Pons (tissue), 1 donor: ENCODE measurements at regions not wholly inside any gene's neighbourhood (a gene's known extent, or its start where the extent isn't known, plus 50 kb on each side); places are given as distances from the start of the nearest gene placed in this dataset.

Source experiments
- DNase-seq: peaks from one replicate; pipeline ENCODE4 v3.0.0-alpha.2; 2016; ENCODE audit warnings: low spot score

DNA sequence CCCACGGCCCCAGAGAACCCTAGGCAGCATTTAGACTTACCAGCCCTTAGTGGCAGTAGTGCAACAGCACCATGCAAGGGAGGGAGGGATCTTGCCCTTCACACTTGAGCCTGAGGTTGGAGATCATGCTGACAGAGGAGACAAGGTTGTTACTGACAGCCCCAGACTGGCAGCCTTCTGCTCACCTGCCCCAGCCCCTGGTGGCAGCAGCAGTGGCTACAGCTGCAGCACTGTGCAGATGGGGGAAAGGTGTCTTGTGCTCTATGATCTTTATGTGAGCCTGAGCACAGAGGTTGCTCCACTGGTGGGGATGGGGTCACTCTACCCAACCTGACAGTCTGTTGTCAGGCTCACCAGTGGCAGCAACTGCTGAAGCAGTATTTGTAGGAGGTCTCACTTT, 501.2 kb upstream of the LRRTM4 start:
- DNase-seq, result no peak

- no peak for DNase-seq
These were observed 502.8 kb upstream of the LRRTM4 start for GRCh38 chr2:78024996-78025395.

- DNase-seq, result no peak
These were observed 507.3 kb upstream of the LRRTM4 start for GRCh38 chr2:78029392-78029995.

DNA sequence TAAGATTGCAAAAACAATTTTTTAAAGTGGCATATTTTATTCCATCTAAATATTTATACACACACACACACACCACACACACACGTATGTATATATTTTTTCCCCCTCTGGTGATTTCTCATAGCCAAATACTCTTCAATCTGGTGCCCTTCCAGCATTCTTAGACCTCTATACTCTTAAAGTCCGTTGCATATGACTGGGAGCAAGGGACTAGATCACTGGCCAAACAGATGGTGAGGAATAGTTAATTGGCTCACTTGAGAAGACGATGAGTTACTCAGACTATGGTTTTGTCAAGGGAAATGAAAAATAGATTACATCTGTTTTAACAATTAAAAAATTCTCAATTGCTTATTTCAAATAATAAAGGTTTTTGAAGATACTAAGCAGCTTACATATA, 512.5 kb upstream of the LRRTM4 start:
- no peak for DNase-seq

DNA sequence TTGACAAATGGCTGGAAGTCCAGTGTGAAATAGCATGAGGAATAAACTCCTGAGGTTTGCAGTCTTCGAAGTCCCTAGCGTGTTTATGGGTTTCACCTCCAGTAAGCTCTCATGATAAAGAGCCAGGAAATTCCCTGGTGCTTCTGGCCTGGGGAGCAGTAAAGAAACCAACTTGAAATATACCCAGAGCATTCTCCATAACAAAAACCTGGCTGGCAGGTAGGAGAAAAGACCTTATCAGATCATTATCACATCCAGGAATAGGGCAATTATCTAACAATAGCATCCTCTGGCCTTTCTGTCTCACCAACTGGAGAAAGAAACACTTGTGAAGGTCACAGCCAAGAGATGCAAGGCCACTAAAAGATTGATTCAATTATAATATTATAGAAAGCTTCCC, 513.6 kb upstream of the LRRTM4 start:
- no peak for DNase-seq

GRCh38 chr2:78051480-78051879, 529.3 kb upstream of the LRRTM4 start:
- no peak for DNase-seq

- no peak for DNase-seq
These were observed 534.8 kb upstream of the LRRTM4 start for GRCh38 chr2:78056976-78057375.

- no peak for DNase-seq
These were observed 539.1 kb upstream of the LRRTM4 start for GRCh38 chr2:78061301-78061700.

DNA sequence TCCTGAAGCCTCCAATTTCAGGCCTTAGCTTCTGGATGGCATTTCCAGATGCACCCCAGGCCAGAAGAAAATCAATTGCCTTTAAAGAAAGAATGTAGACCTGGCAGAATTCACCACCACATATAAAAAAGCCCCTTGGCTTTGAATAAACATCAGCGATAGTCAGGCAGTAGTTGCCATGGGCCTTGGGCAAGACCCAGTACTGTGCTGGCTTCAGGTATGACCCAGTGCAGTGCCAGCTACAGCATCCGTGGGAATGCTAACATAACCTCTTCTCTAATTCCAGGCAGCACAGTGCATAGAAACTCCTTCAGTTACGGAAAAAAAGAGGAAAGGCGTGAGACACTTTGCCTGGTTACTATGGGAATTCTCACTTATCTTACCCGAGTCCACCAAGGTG, 539.6 kb upstream of the LRRTM4 start:
- no peak for DNase-seq

GRCh38 chr2:78063246-78064020, 541.3 kb upstream of the LRRTM4 start:
- no peak for DNase-seq

DNA sequence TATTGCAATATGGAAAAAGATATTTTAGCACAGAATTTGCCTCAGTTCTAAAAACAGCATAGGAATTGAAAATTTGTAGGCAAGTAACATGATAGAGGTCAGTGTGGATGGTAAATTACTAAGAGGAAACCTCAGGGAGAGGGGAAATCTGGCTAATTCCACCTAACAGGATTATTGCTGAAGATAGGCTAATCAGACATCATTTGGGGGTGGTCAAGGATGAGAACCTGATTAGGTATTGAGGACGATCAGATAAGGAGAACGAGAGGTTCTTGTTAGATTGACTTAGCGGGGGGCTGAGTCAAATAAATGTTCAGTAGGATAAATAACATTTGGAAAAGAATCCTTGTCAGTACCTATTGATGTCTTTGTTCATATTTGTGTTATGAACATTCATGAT, 543.2 kb upstream of the LRRTM4 start:
- DNase-seq, result no peak

DNA sequence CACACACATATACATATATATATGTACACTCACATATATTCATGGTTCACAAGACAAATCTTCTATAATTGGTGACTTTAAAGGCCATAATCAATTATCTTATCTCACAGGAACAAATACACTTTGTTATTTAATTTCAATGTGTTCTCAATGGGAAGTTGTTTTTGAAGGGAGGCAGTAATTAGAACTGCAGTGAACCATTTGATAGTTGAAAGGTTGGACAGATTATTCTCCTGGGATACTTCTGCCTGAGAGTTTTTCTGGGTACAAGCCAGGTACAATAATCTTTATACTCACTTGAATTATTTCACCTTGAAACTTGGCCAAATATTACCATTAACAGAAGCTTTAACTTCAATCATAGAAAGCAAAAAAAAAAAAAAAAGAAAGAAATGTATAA, 546.6 kb upstream of the LRRTM4 start:
- DNase-seq, result no peak

DNA sequence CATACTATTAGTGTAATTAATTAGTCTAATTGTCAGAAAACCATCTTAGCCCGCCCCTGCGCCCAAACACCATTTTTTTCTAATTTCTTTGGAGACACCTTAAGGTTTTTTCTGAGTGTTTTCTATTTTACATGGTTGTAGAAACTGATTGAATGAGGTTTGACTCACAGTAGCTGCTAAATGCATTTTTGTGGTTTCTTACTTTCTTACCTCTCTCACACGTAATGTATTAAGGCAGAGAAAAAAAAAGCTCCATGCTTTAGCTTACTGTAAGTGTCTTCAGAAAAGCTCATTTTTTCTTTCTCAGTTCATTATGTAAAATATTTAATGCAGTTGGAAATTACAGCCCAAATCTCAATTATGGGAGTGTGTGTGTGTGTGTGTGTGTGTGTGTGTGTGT, 548.5 kb upstream of the LRRTM4 start:
- no peak for DNase-seq

- no peak for DNase-seq
These were observed 555.5 kb upstream of the LRRTM4 start for GRCh38 chr2:78077633-78078032.

DNA sequence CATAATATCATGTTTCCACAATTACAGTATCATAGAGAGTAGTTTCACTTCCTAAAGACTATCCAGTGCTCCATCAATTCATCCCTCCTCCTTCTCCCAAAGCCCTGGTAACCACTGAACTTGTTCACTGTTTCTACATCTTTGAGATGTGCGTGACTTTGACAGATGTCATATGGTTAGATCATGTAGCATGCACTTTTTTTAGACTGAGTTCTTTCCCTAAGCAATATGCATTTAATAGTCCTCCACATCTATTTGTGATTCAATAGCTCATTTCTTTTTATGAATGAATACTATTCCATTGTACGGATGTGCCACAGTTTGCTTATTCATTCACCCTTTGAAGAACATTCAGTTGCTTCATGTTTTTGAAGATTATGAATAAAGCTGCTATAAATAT, 560.4 kb upstream of the LRRTM4 start:
- DNase-seq, result no peak

DNA sequence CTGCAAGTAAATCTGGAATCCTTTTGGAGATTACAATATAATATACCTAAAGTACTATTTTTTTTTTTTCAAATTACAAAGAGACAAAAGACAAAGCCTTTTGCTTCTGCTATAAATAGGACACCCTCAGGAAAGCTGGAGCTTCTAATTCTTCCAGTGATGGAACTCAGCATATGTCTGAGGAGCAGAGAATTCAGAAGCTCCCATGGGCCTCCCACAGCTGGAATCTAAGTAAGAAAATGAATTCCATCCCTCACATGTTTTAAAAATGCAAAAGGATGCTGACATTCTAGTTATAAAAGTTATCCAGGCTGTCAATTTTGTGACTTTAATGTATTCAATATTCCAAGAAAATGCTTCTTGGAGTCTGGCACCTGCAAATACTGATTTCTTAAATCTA, 571.3 kb upstream of the LRRTM4 start:
- no peak for DNase-seq

DNA sequence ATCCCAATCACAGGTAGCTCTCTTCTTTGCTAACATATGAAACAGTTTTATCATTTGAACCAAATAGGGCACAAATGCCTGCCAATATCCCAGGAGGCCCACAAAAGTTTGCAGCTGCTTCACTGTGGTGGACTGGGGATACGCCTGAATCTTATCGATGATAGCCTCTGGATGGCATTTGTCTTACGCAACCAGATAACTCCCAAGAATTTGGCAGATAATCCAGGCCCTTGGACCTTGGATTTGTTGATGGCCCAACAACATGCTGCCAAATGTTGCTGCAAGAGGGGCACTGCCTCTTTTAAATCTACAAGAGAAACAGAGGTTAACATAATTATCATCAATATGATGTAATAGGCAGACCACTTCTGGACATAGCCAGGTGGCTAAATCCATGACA, 587.1 kb upstream of the LRRTM4 start:
- DNase-seq, result no peak

DNA sequence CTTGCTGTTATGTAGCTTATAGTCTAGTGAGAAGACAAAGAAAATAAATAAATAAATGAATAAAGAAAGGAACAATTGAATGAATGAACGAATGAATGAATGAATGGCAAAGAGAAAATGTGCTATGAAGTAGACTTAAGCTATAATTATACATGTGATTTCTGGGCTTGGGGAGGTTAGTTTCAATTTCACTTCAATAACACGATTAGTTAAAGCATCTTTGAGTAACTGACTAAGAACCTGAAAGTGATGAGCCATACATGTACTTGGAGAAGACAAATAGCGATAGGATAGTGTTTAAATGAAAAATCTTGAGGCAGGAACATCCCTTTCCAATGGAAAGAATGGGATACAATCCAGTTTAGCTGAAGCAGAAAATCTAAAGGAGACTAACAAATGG, 593.1 kb upstream of the LRRTM4 start:
- no peak for DNase-seq

GRCh38 chr2:78118037-78118436, 595.9 kb upstream of the LRRTM4 start:
- no peak for DNase-seq

- no peak for DNase-seq
These were observed 598.1 kb upstream of the LRRTM4 start for GRCh38 chr2:78120275-78120674.

DNA sequence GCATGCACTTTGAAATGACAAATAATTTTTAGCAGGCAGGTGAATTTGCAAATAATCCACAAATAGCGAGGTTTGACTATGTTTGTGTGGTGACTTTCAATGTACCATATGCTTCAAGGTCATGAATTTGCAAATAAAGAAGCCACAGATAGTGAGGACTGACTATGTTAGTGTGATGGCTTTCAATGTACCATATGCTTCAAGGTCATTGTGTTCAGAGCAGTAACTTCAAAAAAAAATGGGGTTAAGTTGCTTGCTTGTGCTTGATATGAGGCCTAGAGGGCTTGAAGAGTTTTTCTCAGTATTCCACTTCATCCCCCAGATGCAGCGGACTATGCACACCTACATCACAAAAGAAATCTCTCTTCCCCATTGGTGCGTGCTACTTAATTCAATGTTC, 602.9 kb upstream of the LRRTM4 start:
- DNase-seq, result no peak

GRCh38 chr2:78127424-78127823, 605.2 kb upstream of the LRRTM4 start:
- no peak for DNase-seq

DNA sequence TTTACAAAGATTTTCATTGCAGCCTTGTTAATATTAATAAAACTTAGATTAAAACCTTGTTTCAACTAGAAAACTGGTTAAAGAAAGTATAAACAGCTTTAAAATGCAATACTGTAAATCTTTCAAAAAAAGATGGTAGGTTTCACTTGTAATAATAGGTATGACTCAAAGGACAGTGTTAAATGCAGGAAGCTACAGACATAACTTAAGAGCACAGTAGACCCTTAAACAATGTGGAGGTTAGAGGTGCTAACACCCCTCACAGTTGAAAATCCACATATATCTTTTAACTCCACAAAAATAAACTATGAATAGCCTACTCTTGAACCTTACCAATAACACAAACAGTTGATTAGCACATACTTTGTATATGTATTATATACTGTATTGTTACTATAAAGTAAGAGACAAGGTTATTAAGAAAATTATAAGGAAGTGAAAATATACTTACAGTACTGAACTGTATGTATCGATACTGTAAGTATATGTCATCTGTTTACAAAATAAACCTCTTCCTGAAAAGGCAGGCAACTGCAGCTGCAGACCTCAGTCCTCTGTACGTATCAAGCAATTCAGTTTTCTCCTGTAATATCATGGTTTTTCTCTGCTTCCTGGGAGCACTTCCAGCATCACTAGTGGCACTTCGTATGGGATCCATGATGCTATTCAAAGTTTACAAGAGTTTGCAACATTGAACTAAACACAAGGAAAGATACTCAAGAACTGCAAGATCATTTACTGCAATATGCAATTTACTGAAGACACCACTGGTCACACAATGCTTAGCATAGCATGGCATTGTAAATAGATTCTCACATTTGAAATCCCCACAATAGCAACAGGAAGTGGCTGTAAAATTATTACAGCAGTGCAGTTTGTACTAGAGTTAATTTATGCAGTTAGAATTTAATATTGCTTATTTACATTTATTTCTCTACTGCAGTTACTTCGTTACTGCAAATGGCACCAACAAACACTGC, 610.5 kb upstream of the LRRTM4 start:
- peak; percentile 45 for DNase-seq
